GM18907 (cell line): ENCODE measurements at regions not wholly inside any gene's neighbourhood (a gene's known extent, or its start where the extent isn't known, plus 50 kb on each side); places are given as distances from the start of the nearest gene placed in this dataset.

Source experiments
- ATAC-seq: cut with Tn5 transposase; IDR thresholded peaks from one replicate; pipeline ENCODE4 v1.9.1; 2021; ENCODE audit warnings: mild to moderate bottlenecking, moderate library complexity; ENCODE audit not compliant: unreplicated experiment

GRCh38 chr11:42255906-42256305 lies 796.5 kb upstream of the LRRC4C start:
- ATAC-seq: no peak

GRCh38 chr11:42257534-42257933 lies 798.1 kb upstream of the LRRC4C start:
- ATAC-seq: no peak

DNA sequence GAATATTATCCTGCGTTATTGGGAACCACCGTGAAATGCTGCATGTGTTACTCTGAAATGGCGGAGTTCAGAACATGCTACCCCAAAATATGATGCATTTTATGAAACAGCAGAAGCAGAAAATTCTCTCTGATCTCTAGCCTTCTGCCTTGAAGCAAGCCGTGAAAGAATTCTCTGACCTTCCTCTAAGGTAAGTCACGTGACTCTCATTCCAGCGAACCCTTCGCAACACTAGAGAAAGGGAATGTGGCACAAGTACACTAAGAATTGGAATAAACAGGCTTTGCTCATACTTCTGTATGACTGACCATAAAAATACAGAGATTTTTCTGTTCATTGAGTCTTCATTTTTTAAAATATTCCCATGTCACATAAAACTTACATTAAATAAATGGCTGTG lies 805.6 kb upstream of the LRRC4C start:
- no peak for ATAC-seq

GRCh38 chr11:42271306-42271705 lies 811.9 kb upstream of the LRRC4C start:
- ATAC-seq: no peak

DNA sequence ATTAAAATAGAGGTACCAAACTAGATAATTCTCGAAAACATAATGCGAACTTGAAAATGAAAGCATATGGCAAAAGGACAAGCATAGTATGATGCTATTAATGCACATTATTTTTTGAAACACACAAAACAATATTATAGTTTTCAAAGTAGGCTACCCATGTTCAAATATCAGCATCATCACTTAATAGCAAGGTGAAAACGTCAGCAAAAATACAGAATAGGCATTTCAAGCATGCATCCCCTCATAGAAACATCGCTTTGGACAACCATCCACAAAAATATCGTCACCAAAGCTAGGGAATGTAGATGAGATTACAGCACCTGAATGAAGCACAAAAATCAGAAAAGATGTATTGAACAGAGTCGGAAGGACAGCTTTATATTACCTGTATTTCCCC lies 814.5 kb upstream of the LRRC4C start:
- ATAC-seq: no peak

- ATAC-seq: no peak
These were observed 837.5 kb upstream of the LRRC4C start for GRCh38 chr11:42296910-42297309.

GRCh38 chr11:42299780-42300179 lies 840.3 kb upstream of the LRRC4C start:
- ATAC-seq: no peak

DNA sequence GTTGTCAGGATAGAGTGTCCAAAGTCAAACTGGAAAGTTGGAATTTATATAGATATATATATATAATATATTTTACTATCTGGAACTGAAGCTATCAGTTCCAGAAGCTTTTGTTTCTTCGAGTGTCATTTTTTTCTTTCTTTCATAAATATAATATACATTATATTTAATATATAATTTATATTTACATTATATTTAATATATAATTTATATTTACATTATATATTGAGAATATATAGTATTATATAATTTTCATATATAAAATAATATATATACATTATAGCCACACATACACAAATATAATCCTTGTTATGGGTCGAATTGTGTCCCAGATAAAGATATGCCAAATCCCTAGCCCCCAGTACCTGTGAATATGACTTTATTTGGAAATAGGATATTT lies 842.3 kb upstream of the LRRC4C start:
- ATAC-seq: no peak

- ATAC-seq: no peak
These were observed 852.1 kb upstream of the LRRC4C start for GRCh38 chr11:42311514-42311913.

DNA sequence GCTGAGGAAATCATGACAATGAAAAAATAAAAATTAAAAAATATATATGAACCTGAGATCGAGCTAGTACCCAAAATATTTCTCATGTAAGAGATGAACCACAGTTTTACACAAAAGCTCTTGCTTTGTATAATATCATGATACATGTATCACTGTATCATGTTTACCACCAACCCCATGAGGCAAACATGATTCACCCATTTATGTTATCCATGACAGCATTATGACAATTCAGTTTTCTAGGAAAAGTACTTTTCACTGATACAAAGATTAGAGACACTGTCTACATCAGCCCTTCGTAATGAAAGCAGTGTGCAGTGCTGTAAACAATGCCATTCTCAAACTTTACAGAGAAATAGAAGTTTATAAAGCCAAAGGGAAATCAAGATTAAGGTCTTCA lies 852.5 kb upstream of the LRRC4C start:
- no peak for ATAC-seq

DNA sequence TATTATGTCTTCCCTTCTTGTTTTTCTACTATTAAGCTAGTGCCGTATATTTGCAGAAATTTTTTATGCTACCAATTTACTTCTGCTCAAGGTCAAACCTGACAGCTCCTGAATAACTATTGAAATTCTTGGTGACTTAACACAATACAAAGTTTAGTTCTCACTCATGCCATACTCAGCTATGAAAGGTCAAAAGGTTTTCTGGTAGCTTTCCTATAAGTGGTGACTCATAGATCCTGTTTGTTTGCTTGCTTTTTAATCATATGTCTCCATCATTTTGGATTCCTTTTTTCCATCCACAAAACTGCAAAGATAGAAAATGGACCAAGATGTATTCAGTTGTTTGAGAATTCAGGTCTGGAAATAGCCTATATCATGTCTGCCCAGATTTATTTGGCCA lies 855.8 kb upstream of the LRRC4C start:
- no peak for ATAC-seq

- ATAC-seq: no peak
These were observed 856.4 kb upstream of the LRRC4C start for GRCh38 chr11:42315846-42316245.

DNA sequence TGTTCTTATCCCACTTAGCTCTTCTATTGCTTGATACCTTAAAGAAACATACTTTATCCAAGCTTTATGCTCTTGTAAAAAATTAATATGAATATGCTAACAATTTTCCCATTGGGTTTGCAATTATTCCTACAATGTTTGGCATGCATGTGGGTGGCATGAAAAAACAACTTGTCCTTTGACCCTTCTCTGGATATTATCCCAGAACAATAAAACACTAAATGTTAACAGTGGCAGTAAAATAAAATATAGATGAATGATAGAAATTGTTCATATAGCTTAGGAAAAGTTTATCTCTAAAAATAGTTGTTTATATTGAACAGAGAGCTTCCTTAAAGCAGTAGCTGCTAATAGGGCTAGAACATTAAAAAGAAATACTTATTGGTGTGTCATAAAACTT lies 860.5 kb upstream of the LRRC4C start:
- no peak for ATAC-seq

GRCh38 chr11:42329929-42330565 lies 870.6 kb upstream of the LRRC4C start:
- ATAC-seq: no peak

DNA sequence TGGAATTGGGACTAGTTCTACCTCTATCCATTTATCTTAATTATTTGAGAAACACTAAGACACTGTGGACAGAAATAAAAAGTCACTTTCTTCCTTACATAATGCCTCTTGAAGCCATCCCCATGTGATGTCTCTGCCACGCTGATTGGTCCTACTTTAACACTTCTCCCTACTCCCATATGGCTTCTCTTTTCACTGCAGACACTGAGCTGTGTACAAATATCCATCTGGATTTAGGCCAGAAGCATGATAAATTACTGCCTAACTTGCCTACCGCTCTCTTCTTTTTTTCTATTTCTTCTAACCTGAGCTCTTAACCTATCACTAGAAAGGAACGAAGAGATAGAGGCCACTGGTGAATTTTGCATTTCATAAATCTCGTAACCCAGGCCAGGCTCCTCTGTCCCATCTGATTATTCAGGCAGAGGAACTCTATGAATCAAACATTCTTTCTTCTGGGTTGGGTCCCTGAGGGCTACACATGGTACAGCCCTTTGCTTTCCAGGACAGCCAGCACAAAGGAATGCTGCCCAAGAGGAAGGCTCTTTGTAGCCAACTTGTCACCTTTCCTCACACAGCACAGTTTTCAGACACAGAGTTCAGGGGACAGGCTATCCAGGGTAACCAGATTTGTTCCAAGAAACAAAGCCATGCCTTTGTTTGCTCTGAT lies 878.5 kb upstream of the LRRC4C start:
- ATAC-seq: no peak

DNA sequence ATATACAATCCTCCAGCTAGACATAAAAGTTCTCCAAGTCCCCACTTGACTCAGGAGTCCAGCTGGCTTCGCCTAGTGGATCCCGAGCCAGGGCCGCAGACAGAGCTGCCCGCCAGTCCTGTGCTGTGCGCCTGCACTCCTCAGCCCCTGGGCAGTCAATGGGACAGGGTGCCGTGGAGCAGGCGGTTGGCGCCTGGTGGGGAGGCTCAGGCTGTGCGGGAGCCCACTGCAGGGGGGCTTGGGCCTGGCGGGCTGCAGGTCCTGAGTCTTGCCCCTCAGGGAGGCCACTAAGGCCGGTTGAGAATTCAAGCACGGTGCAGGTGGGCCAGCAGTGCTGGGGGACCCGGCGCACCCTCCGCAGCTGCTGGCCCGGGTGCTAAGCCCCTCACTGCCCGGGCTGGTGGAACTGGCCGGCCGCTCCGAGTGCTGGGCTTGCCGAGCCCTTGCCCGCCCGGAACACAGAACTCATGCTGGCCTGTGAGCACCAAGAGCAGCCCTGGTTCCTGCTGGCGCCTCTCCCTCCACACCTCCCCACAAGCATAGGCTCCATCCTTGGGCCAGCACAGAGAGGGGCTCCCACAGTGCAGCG lies 884.8 kb upstream of the LRRC4C start:
- no peak for ATAC-seq

- no peak for ATAC-seq
These were observed 886.5 kb upstream of the LRRC4C start for GRCh38 chr11:42345933-42346332.

- no peak for ATAC-seq
These were observed 904.2 kb upstream of the LRRC4C start for GRCh38 chr11:42363701-42364100.

DNA sequence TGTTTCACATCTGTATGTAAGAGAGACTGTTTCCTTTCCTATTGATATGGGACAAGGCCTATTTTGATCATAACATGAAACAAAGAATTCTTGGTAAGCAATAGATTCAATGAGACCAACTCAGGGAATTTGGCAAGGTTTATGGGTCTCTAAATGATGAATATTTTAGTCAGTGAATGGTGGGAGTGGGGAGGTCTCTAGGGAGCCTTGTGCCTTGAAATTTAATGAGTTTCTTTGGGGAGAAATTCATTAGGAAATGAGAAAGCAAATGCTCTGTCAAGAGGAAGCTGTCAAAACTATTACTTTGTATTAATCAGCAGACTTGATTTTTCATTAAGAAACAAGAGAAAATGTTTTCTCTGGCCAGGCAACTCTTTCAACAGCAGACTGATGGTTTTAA lies 921.7 kb upstream of the API5 start:
- no peak for ATAC-seq

- no peak for ATAC-seq
These were observed 914.3 kb upstream of the API5 start for GRCh38 chr11:42397483-42397882.

GRCh38 chr11:42407341-42407740 lies 904.5 kb upstream of the API5 start:
- no peak for ATAC-seq

DNA sequence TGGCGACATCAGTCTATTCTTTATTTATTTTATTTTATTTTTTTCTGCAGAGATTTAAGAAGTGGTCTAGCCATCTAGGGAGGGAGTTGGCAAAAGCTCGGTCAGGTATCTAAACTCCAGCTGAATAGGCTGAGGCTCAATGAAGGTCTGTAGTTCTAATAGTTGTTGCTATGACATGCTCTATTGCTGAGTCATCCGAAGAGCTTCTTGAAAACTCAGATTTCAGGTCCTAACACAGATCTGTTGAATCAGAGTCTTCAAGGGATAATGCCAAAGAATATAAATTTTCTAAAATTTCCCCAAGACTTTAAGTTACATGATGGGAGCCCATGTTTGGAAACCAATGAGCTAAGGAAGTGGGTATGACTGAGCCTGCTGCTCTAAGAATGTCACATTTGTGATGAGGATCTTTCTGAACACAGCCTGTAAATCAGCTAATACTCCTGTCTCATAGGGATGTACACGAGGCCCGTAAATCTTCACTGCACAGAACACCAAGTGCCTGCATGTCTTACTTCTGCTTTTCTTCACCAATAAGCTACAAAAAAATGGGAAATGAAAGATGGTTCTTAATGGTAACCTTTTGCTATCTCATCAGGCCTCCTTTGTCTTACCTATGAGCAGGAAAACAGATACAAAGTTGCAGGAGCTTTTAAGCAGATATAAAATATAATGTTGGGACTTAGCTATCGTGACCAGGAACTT lies 901.4 kb upstream of the API5 start:
- ATAC-seq: no peak
